Caco-2 (cell line): ENCODE measurements at regions not wholly inside any gene's neighbourhood (a gene's known extent, or its start where the extent isn't known, plus 50 kb on each side); places are given as distances from the start of the nearest gene placed in this dataset.

Experiments
- BruUV-seq: library from RNA; stranded (reverse); fragments of 400-500 nt; replicated peaks from 2 replicates; lab custom pipeline; 2021; lab: Mats Ljungman, UMichigan
- CTCF ChIA-PET: fragments of 300-600 bp; sonication (Branson Sonifier 250); formaldehyde crosslinking; loops from one replicate; lab custom pipeline; 2022; ENCODE audit warnings: antibody characterized with exemption; lab: Charles Lee
- POLR2A ChIA-PET: fragments of 300-600 bp; sonication (Branson Sonifier 250); formaldehyde crosslinking; loops from one replicate; lab custom pipeline; 2022; ENCODE audit warnings: antibody characterized with exemption; lab: Charles Lee
- DNase-seq, 2 experiments: peaks; one replicate each; pipeline versions ENCODE4 v3.0.0 to v3.0.0-alpha.2; 2020 to 2022
- H3K27me3 ChIP-seq: replicated peaks from 2 replicates; pipeline ENCODE4 v1.6.0; 2011; ENCODE audit warnings: low read length; ENCODE audit not compliant: control insufficient read depth, insufficient read depth
- H3K36me3 ChIP-seq: 2 replicates; pipeline ENCODE4 v1.5.1; 2011; ENCODE audit warnings: low read length; ENCODE audit not compliant: control insufficient read depth, insufficient read depth
- H3K4me1 ChIP-seq: fragments of 250-450 bp; sonication (Bioruptor Pico); 2 replicates; pipeline ENCODE4 v1.5.1; 2020; ENCODE audit warnings: mild to moderate bottlenecking
- H3K4me3 ChIP-seq: 2 replicates; pipeline ENCODE4 v1.5.1; 2011; ENCODE audit warnings: low read depth, mild to moderate bottlenecking, control low read depth, low read length
- H3K9me3 ChIP-seq: fragments of 250-450 bp; sonication (Bioruptor Pico); 2 replicates; pipeline ENCODE4 v1.5.1; 2020; ENCODE audit warnings: mild to moderate bottlenecking, moderate library complexity
- H3K27ac Mint-ChIP-seq: one replicate; pipeline ENCODE4 v1.8.0; 2022; ENCODE audit warnings: mixed read lengths; ENCODE audit not compliant: unreplicated experiment
- H3K27me3 Mint-ChIP-seq: one replicate; pipeline ENCODE4 v1.8.0; 2022; ENCODE audit warnings: mixed read lengths; ENCODE audit not compliant: insufficient read depth, unreplicated experiment
- H3K36me3 Mint-ChIP-seq: one replicate; pipeline ENCODE4 v1.8.0; 2022; ENCODE audit warnings: mild to moderate bottlenecking, mixed read lengths; ENCODE audit not compliant: insufficient read depth, unreplicated experiment
- H3K4me1 Mint-ChIP-seq: one replicate; pipeline ENCODE4 v1.8.0; 2022; ENCODE audit warnings: low read depth, mixed read lengths; ENCODE audit not compliant: unreplicated experiment
- H3K4me3 Mint-ChIP-seq: one replicate; pipeline ENCODE4 v1.8.0; 2022; ENCODE audit warnings: mild to moderate bottlenecking, moderate library complexity, mixed read lengths; ENCODE audit not compliant: unreplicated experiment
- H3K9me3 Mint-ChIP-seq: one replicate; pipeline ENCODE4 v1.8.0; 2022; ENCODE audit warnings: mixed read lengths; ENCODE audit not compliant: unreplicated experiment
- CTCF ChIP-seq, 2 experiments: fragments of 200-600 bp in 1 of 2; IDR thresholded peaks; 1 replicate in 1 of 2; 2 replicates in 1 of 2; pipeline versions ENCODE4 v1.5.1 to v1.8.0; 2011 to 2022; ENCODE audit warnings: antibody characterized with exemption in 1 of 2, control low read depth in 1 of 2, inconsistent platforms in 1 of 2, low read depth in 1 of 2, low read length in 1 of 2, mild to moderate bottlenecking in 1 of 2, moderate library complexity in 1 of 2; ENCODE audit not compliant: insufficient read depth in 1 of 2, severe bottlenecking in 1 of 2, unreplicated experiment in 1 of 2
- intact Hi-C: fragments of 100-400 bp; cut with micrococcal nuclease; formaldehyde crosslinking; loops from one replicate; pipeline ENCODE4 v1.10.0; 2022; ENCODE audit not compliant: unreplicated experiment

- H3K9me3 ChIP-seq, result peaks cover 8% of the 10 kb centered on the region; the same call in 1 of the 2 replicates
- BruUV-seq, result no TSS peak
- ChIA-PET CTCF (no interaction called here), POLR2A (no interaction called here)
- H3K36me3 ChIP-seq, result no peaks in the 10 kb centered on the region
- no peaks in the 10 kb centered on the region for H3K36me3 Mint-ChIP-seq
- H3K9me3 Mint-ChIP-seq, result peaks cover 12% of the 10 kb centered on the region
- no peaks in the 10 kb centered on the region for H3K4me1 ChIP-seq
- H3K4me3 ChIP-seq, result no peak overlapping the region
- no peaks in the 10 kb centered on the region for H3K27me3 ChIP-seq
- intact Hi-C loops, result no loop called here
- TF ChIP-seq CTCF (IDR thresholded peaks at IDR 0.05; ENCODE audit: insufficient read depth in 1 of 2, low read depth in 1 of 2, low read length in 1 of 2, severe bottlenecking in 1 of 2, unreplicated experiment in 1 of 2), result no peak
- no peaks in the 10 kb centered on the region for H3K27me3 Mint-ChIP-seq
- DNase-seq, result no peak
- no peaks in the 10 kb centered on the region for H3K4me1 Mint-ChIP-seq
- no peak overlapping the region for H3K4me3 Mint-ChIP-seq
- no peak overlapping the region for H3K27ac Mint-ChIP-seq
Observed at GRCh38 chr19:29002336-29002735, 210.6 kb downstream of the UQCRFS1 start.

GRCh38 chr19:29001597-29002245 lies 211.2 kb downstream of the UQCRFS1 start:
- intact Hi-C loops, result no loop called here
- DNase-seq, result no peak
- Mint-ChIP-seq H3K4me1 (no peaks in the 10 kb centered on the region), H3K9me3 (peaks cover 14% of the 10 kb centered on the region), H3K27ac (no peak overlapping the region), H3K27me3 (no peaks in the 10 kb centered on the region), H3K4me3 (no peak overlapping the region), H3K36me3 (no peaks in the 10 kb centered on the region)
- Histone ChIP-seq H3K27me3 (no peaks in the 10 kb centered on the region), H3K36me3 (no peaks in the 10 kb centered on the region), H3K4me1 (no peaks in the 10 kb centered on the region), H3K9me3 (peaks cover 12% of the 10 kb centered on the region; the same call in 1 of the 2 replicates), H3K4me3 (no peak overlapping the region)
- no TSS peak for BruUV-seq
- TF ChIP-seq CTCF (IDR thresholded peaks at IDR 0.05; ENCODE audit: insufficient read depth in 1 of 2, low read depth in 1 of 2, low read length in 1 of 2, severe bottlenecking in 1 of 2, unreplicated experiment in 1 of 2), result no peak
- ChIA-PET POLR2A (no interaction called here), CTCF (no interaction called here)

- Histone ChIP-seq H3K9me3 (peaks cover 18% of the 10 kb centered on the region; the same call in 1 of the 2 replicates), H3K4me3 (no peak overlapping the region), H3K4me1 (no peaks in the 10 kb centered on the region), H3K27me3 (no peaks in the 10 kb centered on the region), H3K36me3 (no peaks in the 10 kb centered on the region)
- intact Hi-C loops, result no loop called here
- DNase-seq, result no peak
- TF ChIP-seq CTCF (IDR thresholded peaks at IDR 0.05; ENCODE audit: insufficient read depth in 1 of 2, low read depth in 1 of 2, low read length in 1 of 2, severe bottlenecking in 1 of 2, unreplicated experiment in 1 of 2), result no peak
- no TSS peak for BruUV-seq
- no peaks in the 10 kb centered on the region for H3K4me1 Mint-ChIP-seq
- H3K27me3 Mint-ChIP-seq, result no peaks in the 10 kb centered on the region
- H3K27ac Mint-ChIP-seq, result no peak overlapping the region
- no peaks in the 10 kb centered on the region for H3K36me3 Mint-ChIP-seq
- H3K4me3 Mint-ChIP-seq, result no peak overlapping the region
- POLR2A ChIA-PET, result no interaction called here
- CTCF ChIA-PET, result no interaction called here
- peaks cover 14% of the 10 kb centered on the region for H3K9me3 Mint-ChIP-seq
Observed at GRCh38 chr19:29001141-29001581, 211.8 kb downstream of the UQCRFS1 start.
